ENCODE measurements at regions not wholly inside any gene's neighbourhood (a gene's known extent, or its start where the extent isn't known, plus 50 kb on each side); places are given as distances from the start of the nearest gene placed in this dataset.
A peak's percentile ranks its signal among the peaks of the same experiment; 100 is the strongest.

GRCh38 chr12:93962336-93962735 is 186.0 kb upstream of the PLXNC1 start:
- Histone ChIP-seq H3K9me3 (peaks cover 10% of the 10 kb centered on the region; the same call in 1 of the 2 replicates), H3K36me3 (no peaks in the 10 kb centered on the region), H3K9ac (no peak overlapping the region), H3K4me1 (no peaks in the 10 kb centered on the region), H3K27ac (no peak overlapping the region), H3K4me2 (no peak overlapping the region), H3K27me3 (no peaks in the 10 kb centered on the region), H4K20me1 (no peaks in the 10 kb centered on the region), H3K4me3 (no peak overlapping the region)
- no peak for TF ChIP-seq Cebpa-rat (IDR thresholded peaks at IDR 0.05)

DNA sequence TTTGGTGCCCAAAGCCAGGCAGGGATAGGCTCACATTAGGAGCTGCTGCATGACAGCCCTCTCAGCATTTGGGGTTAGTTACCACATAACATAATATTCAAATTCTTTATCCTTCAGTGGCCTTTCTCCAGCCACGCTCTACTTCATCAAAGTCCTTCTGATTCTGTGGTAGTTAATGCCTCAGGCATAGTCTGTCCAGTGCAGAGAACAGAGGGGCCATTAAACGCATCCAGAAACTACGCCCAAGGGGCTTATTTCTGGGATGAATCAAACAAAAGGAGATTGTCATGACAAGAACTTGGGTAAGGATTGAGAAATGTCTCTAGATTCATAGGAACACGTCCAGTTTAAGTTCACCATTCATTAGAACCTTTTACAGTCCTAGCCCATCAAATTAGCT is 183.4 kb upstream of the PLXNC1 start:
- TF ChIP-seq Cebpa-rat (IDR thresholded peaks at IDR 0.05), result no peak
- H3K4me3 ChIP-seq, result no peak overlapping the region
- no peak overlapping the region for H3K27ac ChIP-seq
- no peak overlapping the region for H3K4me2 ChIP-seq
- H3K4me1 ChIP-seq, result peaks cover 17% of the 10 kb centered on the region
- no peaks in the 10 kb centered on the region for H3K36me3 ChIP-seq
- H3K27me3 ChIP-seq, result no peaks in the 10 kb centered on the region
- H3K9me3 ChIP-seq, result peaks cover 10% of the 10 kb centered on the region; the same call in 1 of the 2 replicates
- H4K20me1 ChIP-seq, result no peaks in the 10 kb centered on the region
- no peak overlapping the region for H3K9ac ChIP-seq

DNA sequence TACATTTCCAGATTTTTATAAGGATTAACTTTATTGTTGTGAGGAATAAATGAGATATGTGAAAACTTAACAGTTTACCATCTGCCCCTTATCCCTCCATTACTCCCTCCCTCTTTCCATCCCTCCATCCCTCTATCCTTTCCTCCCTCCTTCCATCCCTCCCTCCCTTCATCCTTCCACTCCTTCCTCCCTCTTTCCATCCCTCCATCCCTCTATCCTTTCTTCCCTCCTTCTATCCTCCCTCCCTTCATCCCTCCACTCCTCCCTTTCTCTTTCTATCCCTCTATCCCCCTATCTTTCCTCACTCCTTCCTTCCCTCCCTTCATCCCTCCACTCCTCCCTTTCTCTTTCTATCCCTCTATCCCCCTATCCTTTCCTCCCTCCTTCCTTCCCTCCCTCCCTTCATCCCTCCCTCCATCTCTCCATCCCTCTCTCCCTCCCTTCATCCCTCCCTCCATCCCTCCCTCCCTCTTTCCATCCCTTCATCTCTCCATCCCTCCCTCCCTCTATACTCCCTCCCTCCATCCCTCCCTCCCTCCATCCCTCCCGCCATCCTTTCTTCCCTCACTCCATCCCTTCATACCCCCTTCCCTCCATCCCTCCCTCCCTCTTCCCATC is 181.8 kb upstream of the PLXNC1 start:
- Histone ChIP-seq H3K9ac (no peak overlapping the region), H3K27me3 (no peaks in the 10 kb centered on the region), H3K4me1 (peaks cover 17% of the 10 kb centered on the region), H3K4me2 (no peak overlapping the region), H3K9me3 (peaks cover 10% of the 10 kb centered on the region; the same call in 1 of the 2 replicates), H4K20me1 (no peaks in the 10 kb centered on the region), H3K36me3 (no peaks in the 10 kb centered on the region), H3K4me3 (no peak overlapping the region), H3K27ac (no peak overlapping the region)
- no peak for TF ChIP-seq Cebpa-rat (IDR thresholded peaks at IDR 0.05)

DNA sequence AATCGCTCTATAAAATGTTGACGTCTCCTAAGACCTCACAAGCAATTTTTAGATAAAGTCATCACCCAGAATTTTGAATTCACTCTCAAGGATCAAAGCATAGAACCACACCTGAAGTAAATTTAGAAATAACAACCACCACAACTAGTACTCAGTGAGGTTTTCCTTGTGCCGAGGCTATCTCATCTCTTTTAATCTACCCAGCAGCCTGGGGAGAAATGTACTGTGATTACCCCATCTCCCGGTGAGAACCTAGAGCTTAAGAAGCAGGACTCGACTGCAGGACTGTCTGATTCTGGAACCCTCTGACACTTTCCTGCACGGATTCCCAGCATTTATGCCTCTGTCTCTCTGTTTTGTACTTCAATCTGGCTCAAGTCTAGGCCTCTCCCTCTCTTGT is 180.9 kb upstream of the PLXNC1 start:
- no peaks in the 10 kb centered on the region for H4K20me1 ChIP-seq
- no peaks in the 10 kb centered on the region for H3K36me3 ChIP-seq
- H3K27ac ChIP-seq, result no peak overlapping the region
- H3K9ac ChIP-seq, result no peak overlapping the region
- H3K9me3 ChIP-seq, result peaks cover 5% of the 10 kb centered on the region; the same call in 1 of the 2 replicates
- H3K4me3 ChIP-seq, result no peak overlapping the region
- no peak for TF ChIP-seq Cebpa-rat (IDR thresholded peaks at IDR 0.05)
- H3K27me3 ChIP-seq, result no peaks in the 10 kb centered on the region
- H3K4me2 ChIP-seq, result no peak overlapping the region
- H3K4me1 ChIP-seq, result peaks cover 17% of the 10 kb centered on the region

DNA sequence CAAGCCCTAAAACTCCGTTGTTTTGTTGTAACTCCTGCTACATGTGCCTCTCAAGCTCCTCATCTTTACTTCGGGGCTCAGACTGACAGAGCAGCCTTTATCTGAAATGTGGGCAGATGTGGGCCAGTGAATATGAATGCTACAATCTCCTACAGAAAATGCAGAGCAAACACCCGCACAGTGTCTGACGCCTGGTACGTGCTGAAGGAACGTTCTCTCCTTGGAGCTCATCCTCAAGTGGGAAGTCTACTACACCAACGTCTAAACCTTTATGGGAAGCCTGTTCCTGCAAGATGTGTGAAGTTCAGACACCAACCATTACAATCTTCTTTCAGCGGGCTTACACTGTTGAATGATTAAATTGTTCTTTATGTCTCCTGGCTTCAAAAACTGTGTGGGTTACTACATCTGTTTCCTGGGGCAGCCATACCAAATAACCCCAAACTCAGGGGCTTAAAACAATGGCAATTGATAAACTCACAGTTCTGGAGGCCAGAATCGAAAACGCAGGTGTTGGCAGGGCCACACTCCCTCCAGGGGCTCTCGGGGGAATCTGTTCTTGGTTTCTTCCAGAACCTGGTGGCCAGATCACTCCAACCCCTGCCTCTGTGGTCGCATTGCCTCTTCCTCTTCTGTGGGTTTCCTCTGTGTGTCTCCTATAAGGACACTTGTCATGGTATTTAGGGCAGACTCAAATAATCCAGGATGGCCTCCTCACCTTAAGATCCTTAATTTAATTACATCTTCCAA is 179.7 kb upstream of the PLXNC1 start:
- H3K27ac ChIP-seq, result no peak overlapping the region; the same call in 1 of the 2 replicates
- no peaks in the 10 kb centered on the region for H3K27me3 ChIP-seq
- H3K4me2 ChIP-seq, result peak overlapping the region; percentile 59
- no peak overlapping the region for H3K9ac ChIP-seq
- H3K4me1 ChIP-seq, result peaks cover 17% of the 10 kb centered on the region
- no peaks in the 10 kb centered on the region for H3K36me3 ChIP-seq
- H3K4me3 ChIP-seq, result no peak overlapping the region
- peaks cover 5% of the 10 kb centered on the region; the same call in 1 of the 2 replicates for H3K9me3 ChIP-seq
- H4K20me1 ChIP-seq, result no peaks in the 10 kb centered on the region
- TF ChIP-seq Cebpa-rat (IDR thresholded peaks at IDR 0.05), result no peak

DNA sequence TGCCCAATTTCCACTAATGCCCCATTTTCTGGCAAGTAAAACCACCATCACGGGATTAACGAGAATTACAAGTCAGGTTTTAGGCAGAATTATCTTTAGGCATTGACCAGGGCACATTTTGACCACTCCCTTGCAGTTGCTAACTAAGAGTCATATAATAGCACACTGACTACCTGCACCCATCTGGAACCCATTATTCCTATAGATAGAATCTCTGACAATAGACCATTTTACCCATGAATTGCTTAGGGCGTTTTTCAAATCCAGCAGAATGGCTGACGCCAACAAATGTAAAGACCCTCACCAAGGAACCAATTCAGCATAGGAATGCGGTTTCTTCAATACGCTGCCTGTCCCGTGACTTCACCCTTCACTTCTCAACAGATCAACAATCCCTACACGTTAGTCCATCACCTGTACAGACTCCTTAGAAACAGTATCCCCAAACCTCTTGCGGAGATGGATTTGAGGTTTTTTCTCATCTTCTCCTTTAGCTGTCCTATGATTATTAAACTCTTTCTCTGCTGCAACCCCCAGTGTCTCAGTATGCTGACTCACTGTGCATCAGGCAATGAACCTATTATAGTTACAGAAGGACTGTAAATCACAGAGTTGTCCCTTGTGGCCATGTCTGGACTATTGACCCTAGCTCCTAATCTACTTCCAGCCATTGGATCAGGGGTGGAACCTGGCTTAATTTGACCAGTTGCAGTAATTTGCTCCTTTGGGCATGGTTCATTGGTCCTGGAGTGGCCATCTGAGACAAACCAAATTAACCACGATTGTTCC is 177.3 kb upstream of the PLXNC1 start:
- Histone ChIP-seq H3K9ac (no peak overlapping the region), H3K27ac (no peak overlapping the region), H3K27me3 (no peaks in the 10 kb centered on the region), H3K36me3 (no peaks in the 10 kb centered on the region), H4K20me1 (no peaks in the 10 kb centered on the region), H3K4me1 (peaks cover 25% of the 10 kb centered on the region), H3K9me3 (peaks cover 5% of the 10 kb centered on the region; the same call in 1 of the 2 replicates), H3K4me3 (no peak overlapping the region), H3K4me2 (no peak overlapping the region)
- TF ChIP-seq Cebpa-rat (IDR thresholded peaks at IDR 0.05), result no peak

- Histone ChIP-seq H3K27ac (no peak overlapping the region), H3K27me3 (no peaks in the 10 kb centered on the region), H3K4me2 (no peak overlapping the region), H3K36me3 (no peaks in the 10 kb centered on the region), H3K9ac (no peak overlapping the region), H3K4me1 (peaks cover 30% of the 10 kb centered on the region), H4K20me1 (no peaks in the 10 kb centered on the region), H3K4me3 (no peak overlapping the region), H3K9me3 (peaks cover 5% of the 10 kb centered on the region; the same call in 1 of the 2 replicates)
- no peak for TF ChIP-seq Cebpa-rat (IDR thresholded peaks at IDR 0.05)
Measured at GRCh38 chr12:93972411-93973208, 175.8 kb upstream of the PLXNC1 start.

- H4K20me1 ChIP-seq, result no peaks in the 10 kb centered on the region
- H3K9me3 ChIP-seq, result peaks cover 5% of the 10 kb centered on the region; the same call in 1 of the 2 replicates
Measured at GRCh38 chr12:93974252-93974651, 174.1 kb upstream of the PLXNC1 start.

DNA sequence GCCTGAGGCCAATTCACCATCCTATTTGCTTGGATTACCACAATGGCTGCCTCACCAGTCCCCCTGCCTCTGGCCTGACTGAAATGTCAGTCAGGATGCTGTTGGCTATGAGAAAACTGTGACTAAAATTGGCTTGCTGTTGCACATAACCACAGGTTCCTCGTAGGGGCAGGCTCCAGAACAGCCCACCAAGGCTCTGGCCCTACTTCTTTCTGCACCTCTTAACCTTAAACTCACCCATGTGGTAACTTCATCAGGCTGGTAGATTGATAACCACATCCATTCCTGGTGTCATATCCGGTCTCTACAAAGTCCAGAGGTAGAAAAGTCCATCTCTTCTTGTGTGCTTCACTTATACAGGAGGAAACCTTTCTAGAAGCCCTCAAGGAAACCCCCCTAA is 172.4 kb upstream of the PLXNC1 start:
- H4K20me1 ChIP-seq, result no peaks in the 10 kb centered on the region
- peak overlapping the region; percentile 40 for H3K4me2 ChIP-seq
- TF ChIP-seq Cebpa-rat (IDR thresholded peaks at IDR 0.05), result no peak

More at GRCh38 chr12:93974252-93974651, 174.1 kb upstream of the PLXNC1 start:
- no peak overlapping the region for H3K9ac ChIP-seq
- H3K27ac ChIP-seq, result no peak overlapping the region
- H3K4me1 ChIP-seq, result peaks cover 17% of the 10 kb centered on the region
- H3K27me3 ChIP-seq, result no peaks in the 10 kb centered on the region
- H3K4me3 ChIP-seq, result no peak overlapping the region
- no peak overlapping the region for H3K4me2 ChIP-seq
- no peaks in the 10 kb centered on the region for H3K36me3 ChIP-seq
- TF ChIP-seq Cebpa-rat (IDR thresholded peaks at IDR 0.05), result no peak

More for the DNA sequence above, 172.4 kb upstream of the PLXNC1 start:
- Histone ChIP-seq H3K4me1 (peaks cover 13% of the 10 kb centered on the region), H3K4me3 (no peak overlapping the region), H3K27ac (no peak overlapping the region), H3K27me3 (no peaks in the 10 kb centered on the region), H3K9ac (no peak overlapping the region), H3K36me3 (no peaks in the 10 kb centered on the region), H3K9me3 (peaks cover 5% of the 10 kb centered on the region; the same call in 1 of the 2 replicates)

Measured in BLaER1 (cell line).